ENCODE measurements at regions not wholly inside any gene's neighbourhood (a gene's known extent, or its start where the extent isn't known, plus 50 kb on each side); places are given as distances from the start of the nearest gene placed in this dataset.
"Not testable (repeated sequence)": the region's sequence is repeated elsewhere in the genome, so short reads cannot be mapped to it uniquely, and the experiment has no call there.

DNA sequence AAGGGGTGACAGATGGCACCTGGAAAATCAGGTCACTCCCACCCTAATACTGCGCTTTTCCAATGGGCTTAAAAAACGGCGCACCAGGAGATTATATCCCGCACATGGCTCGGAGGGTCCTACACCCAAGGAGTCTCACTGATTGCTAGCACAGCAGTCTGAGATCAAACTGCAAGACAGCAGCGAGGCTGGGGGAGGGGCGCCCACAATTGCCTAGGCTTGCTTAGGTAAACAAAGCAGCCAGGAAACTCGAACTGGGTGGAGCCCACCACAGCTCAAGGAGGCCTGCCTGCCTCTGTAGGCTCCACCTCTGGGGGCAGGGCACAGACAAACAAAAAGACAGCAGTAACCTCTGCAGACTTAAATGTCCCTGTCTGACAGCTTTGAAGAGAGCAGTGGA lies 205.7 kb upstream of the HTR1E start:
- not testable (repeated sequence) for DNase-seq (ENCODE audit: low spot score)

DNA sequence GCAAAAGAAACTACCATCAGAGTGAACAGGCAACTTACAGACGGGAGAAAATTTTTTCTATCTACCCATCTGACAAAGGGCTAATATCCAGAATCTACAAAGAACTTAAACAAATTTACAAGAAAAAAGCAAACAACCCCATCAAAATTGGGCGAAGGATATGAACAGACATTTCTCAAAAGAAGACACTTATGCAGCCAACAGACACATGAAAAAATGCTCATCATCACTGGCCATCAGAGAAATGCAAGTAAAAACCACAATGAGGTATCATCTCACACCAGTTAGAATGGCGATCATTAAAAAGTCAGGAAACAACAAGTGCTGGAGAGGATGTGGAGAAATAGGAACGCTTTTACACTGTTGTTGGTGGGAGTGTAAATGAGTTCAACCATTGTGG lies 206.6 kb upstream of the HTR1E start:
- DNase-seq (ENCODE audit: low spot score), result not testable (repeated sequence)

DNA sequence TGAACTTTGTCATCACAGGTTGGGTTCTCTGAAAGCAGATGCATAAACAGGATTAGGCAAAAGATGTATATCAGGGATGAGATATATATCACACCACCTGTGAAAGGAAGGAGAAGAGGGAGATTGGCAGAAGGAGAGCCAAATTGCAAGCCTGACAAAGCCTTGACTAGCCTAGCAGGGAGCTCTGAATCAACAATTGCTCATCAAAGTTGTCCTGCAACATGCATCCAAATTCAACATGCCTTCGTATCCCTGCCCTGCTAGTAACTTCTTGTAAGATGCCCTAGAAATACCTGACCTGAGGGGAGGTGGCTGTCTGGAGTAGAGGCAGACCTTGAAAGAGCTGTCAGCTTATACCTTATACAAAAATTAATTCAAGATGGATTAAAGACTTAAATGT lies 207.1 kb upstream of the HTR1E start:
- DNase-seq (ENCODE audit: low spot score), result no peak

DNA sequence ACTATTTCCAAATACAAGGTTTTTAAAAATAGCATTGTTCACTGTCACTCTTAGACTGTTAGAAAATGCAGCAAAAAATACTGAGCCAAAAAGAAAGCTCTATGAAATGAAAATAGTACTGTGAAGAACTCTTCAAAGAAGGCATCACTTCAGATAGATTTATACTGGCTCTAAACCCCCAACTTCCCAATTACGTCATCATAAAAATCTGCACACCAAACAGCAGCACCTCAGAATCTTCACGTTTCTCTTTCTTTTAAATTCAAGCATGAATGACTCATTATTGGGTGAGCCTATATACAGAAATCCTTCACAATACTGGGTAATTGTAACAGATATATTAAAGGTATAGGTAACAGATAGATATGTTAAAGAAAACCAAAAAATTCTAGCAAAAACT lies 208.4 kb upstream of the HTR1E start:
- DNase-seq (ENCODE audit: low spot score), result no peak

DNA sequence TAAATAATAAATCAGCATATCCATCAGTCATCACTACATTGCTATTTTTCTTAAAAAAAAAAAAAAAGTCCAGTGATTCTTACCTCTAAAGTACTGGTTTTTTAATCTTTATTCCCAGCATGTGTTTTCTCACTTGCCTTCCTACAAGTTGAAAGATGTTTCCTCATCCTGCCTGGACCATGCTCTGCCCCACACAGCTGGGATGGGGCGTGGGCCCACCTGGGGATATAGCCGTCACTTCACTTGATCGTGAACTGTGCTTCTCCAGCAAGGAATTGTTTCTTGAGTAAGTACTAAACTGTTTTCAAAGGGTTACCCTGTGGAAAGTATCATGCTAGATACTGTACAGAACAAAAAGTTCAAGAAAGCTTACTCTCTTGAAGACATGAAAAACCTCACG lies 212.6 kb upstream of the HTR1E start:
- DNase-seq (ENCODE audit: low spot score), result no peak

DNA sequence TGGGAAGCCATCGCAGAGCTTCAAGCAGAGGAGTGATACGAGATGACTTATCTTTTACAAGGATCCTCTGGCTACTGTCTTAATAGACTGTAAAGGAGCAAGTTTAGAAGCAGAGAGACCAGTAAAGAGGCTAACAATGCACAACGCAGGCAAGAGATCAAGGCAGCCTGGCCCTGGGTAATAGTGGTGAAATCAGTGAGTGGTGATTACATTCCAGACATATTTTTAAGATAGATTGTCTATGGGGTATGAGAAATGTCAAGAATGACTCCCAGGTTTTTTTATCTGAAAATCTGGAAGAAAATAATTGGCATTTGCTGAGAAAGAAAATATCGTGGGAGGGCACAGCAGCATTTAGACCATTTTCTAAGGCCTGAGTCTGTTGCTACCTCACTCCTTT lies 213.6 kb upstream of the HTR1E start:
- DNase-seq (ENCODE audit: low spot score), result no peak

DNA sequence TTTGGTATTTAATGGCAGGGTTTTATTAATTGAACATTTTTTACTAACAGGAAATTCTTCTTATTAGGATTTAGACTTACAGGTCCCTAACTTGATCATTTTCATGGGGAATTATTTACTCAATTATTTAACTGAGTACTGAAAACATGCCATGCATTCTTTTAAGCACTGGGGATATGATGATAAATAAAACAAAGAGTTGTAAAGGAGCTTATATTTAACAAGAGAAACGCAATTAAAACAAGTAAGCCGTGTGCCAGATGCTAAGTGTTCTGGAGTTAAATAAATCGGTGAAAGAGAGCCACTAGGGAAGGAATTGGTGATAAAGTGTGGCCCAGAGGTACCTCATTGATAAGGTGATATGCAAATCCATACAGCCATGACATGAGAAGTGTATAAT lies 214.2 kb upstream of the HTR1E start:
- DNase-seq (ENCODE audit: low spot score), result no peak

DNA sequence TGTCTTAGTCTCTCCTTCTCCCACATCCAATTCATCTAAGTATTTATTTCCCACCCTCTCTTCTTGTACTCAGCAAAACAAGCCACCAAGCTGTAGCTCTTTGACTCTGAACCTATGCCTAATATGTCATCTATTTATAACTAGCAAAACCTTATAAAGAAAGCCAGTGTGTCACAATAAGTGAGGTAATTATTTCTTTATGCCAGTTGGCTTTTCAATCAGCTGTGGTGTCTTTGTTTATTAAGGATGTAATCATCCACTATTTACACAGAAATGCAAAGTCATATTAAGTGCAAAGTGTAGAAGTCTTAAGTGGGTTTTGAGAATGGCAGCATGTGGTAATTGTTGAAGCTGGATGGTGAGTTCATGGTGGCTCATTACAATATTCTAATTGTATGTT lies 215.2 kb upstream of the HTR1E start:
- DNase-seq (ENCODE audit: low spot score), result no peak

DNA sequence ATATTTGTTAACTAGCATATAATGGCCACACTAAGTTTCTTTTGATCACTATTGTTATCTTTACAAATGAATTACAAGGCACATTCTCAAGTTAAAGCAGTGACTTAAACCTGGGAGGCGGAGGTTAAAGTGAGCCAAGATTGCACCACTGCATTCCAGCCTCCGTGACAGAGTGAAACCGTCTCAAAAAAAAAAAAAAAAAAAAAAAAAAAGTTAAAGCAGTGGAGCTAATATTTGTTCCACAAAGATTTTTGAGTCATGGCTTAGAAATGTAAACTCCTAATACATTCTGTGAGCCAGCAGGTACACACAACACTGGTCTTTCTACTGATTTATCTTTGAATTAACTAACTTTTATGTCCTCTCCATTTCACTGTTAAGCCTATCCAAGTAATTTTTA lies 221.7 kb upstream of the HTR1E start:
- DNase-seq (ENCODE audit: low spot score), result no peak

DNA sequence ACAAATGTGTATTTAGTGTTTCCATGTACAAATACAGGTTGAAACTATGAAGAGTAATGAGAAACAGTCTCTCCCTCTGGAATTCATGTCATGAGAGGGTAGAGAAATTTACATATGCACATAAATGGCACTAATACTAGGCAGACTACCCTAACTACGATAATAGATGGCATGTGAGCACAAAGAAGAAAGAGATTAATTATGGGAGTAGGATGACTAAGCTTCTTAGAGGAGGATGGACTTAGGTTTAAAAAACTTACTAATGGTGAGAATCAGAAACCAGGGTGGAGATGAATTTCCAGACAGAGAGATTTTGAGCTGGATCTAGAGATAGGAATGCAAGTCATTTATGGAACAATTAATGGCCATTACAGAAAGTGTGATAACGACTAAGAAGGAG lies 225.3 kb upstream of the HTR1E start:
- DNase-seq (ENCODE audit: low spot score), result no peak

DNA sequence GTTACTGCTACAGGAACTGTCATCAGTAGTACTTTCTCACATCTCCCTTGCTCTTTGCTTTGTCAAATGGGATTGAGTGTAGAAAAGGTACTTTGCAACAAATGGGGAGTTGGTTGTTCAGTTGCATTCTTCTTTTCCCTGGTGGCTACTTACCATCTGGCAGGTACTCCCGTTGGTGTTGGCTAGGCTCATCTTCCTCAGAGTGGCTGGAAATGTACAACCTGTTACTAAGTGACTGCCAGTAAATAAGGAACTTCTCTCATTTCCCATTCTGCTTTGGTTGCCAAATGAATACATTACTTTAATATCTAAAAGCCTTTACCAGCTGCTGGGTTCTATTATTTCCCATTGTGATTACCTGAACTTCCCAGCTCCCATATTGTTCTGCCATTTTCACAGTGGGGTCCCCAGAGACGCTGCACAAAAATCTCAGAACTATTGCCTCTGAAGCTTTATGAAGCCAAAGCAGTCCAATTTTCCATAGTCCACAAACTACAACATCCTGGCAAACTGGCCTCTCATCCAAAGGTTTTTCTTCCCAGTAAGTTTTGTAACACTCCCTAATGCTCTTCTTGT lies 229.7 kb upstream of the HTR1E start:
- no peak for DNase-seq (ENCODE audit: low spot score)

DNA sequence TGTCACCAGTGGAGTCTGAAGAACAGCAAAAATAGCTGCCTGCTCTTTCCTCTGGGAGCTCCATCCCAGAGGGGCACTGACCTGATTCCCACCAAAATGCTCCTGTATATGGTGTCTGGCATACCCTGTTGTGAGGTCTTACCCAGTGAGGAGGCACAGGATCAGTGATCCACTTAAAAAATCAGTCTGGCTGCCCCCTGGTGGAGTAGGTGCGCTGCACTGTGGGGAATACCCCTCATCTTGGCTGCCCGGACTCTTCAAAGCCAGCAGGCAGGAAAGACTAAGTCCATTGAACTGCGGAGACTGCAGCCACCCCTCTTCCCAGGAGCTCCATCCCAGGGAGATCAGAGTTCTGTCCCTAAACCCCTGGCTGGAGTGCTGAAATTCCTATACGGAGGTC lies 230.9 kb upstream of the HTR1E start:
- no peak for DNase-seq (ENCODE audit: low spot score)

DNA sequence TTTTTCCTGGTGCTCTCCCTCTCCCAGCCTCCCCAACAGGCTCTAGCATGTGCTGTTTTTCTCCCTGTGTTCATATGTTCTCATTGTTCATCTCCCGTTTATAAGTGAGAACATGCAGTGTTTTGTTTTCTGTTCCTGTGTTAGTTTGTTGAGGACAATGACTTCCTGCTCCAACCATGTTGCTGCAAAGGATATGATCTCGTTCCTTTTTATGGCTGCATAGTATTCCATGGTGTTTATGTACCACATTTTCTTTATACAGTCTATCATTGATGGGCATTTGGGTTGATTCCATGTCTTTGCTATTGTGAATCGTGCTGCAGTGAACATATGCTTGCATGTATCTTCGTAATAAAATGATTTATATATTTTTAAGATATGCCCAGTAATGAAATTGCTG lies 236.1 kb upstream of the HTR1E start:
- DNase-seq (ENCODE audit: low spot score), result not testable (repeated sequence)

DNA sequence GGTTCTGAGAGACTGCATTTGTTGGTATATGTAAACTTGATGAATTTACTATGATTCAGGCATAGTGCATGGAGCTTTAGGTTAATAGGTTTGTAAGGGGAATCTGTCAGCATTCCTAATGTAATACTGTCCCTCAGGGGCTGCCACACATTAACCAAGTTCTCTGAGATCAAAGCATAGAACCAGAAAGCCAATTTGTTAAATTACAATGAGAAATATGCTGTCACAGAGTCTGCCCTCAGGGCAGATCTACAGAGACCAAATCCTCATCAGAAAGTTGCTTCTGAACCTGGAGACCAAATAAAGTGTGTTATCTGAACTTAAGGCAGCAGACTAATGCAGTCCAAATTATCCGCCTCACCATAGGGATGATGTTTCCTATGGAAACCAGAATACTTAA lies 250.8 kb upstream of the HTR1E start:
- no peak for DNase-seq (ENCODE audit: low spot score)

DNA sequence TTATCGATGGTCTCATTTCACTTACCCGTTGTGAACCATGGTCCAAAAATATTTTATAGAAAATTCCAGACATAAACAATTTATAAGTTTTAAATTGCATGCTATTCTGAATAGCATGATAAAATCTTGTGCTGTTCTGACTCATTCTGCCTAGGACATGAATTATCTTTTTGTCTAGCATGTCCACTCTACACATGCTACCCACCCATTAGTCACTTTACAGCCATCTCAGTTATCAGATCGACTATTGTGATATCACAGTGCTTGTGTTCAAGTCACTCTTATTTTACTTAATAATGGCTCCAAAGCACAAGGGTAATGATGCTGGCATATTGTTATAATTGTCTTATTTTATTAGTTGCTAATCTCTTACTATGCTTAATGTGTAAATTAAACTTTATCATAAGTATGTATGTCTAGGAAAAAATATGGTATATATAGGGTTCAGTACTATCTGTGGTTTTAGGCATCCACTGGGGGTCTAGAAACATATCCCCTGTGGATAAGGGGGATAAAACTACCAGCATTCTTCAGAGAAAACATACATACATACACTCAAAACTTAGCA lies 252.0 kb upstream of the HTR1E start:
- DNase-seq (ENCODE audit: low spot score), result no peak

DNA sequence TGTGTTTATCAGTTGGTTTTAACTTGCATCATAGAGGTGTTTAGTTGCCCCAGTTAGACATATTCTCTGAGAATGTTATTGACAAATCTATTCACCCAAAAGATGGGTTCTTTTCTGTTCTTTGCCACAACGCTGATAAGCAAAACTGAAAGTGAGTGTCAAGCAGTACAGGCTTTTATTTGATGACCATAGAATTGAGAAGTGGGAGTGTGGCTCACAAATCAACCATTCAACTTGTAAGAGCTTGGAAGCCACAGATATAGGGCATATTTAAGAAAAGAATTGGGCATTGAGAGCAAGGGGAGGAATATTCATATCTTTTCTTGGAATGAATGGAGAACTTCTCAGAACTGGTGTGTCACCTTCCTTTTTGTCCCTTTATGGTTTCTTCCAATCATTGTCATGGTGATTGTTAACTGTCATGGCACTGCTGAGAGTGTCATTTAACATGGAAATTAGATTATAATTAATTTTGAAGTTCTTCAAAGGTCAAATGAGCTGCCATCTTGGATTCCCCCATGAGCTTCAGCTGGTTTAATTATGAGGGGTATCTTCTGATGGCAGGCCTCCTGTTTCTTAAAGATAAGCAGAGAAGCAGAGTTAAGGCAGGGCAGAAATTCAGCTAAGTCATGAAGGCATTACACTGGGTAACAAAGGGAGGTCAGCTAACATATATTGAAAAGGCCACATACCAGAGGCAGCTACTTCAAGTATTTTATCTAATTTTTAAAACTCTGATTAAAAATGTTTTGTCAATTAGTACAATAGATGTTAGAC lies 254.0 kb upstream of the HTR1E start:
- DNase-seq (ENCODE audit: low spot score), result no peak

DNA sequence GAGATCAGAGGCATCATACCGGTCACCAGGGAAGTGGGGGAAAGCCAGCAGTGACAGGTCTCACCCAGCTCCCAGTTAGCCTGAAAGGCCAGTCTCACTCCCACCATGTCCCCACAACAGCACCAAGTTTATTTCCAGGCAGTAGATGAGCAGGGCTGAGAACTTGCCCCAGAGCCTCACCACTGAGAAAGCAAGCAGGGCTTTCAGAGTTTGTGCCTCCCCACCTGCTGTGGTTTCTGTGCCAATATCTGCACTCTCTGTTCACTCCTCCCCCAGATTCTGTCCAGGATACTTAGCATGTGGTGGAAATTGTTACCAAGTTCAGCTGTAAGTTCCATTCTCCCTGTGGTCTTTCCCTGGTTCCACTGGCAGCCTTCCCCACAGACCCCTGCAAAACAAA lies 255.0 kb upstream of the HTR1E start:
- DNase-seq (ENCODE audit: low spot score), result no peak

DNA sequence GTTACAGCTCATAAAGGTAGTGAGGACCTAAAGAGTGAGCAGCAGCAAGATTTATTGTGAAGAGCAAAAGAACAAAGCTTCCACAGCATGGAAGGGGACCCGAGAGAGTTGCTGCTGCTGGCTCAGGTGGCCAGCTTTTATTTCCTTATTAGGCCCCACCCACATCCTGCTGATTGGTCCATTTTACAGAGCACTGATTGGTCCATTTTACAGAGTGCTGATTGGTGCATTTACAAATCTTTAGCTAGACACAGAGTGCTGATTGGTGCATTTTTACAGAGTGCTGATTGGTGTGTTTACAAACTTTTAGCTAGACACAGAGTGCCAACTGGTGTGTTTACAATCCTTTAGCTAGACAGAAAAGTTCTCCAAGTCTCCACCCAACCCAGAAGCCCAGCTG lies 256.2 kb upstream of the HTR1E start:
- DNase-seq (ENCODE audit: low spot score), result not testable (repeated sequence)

DNA sequence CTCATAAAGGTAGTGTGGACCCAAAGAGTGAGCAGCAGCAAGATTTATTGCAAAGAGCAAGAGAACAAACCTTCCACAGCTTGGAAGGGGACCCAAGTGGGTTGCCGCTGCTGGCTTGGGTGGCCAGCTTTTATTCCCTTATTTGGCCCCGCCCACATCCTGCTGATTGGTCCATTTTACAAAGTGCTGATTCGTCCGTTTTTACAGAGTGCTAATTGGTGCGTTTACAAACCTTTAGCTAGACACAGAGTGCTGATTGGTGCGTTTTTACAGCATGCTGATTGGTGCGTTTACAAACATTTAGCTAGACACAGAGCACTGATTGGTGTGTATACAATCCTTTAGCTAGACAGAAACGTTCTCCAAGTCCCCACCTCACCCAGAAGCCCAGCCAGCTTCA lies 265.2 kb upstream of the HTR1E start:
- not testable (repeated sequence) for DNase-seq (ENCODE audit: low spot score)

DNA sequence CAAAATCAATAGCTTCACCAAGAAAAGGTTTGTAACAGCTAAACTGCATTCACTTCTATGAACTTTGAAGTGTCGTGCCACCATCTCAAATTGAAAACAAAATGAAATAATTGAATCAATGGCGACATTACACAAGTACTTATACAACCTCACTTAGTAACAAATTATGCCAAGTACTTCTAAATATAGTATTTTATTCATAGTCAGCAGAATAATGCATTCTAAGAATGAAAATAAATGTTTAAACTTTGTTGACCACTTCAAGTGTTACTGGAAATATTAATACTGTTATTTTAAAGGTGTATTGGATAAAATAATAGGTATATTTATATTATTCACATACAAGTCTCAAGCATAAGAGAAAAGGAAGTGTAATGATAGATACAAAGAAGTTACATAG lies 280.1 kb upstream of the HTR1E start:
- no peak for DNase-seq (ENCODE audit: low spot score)

DNA sequence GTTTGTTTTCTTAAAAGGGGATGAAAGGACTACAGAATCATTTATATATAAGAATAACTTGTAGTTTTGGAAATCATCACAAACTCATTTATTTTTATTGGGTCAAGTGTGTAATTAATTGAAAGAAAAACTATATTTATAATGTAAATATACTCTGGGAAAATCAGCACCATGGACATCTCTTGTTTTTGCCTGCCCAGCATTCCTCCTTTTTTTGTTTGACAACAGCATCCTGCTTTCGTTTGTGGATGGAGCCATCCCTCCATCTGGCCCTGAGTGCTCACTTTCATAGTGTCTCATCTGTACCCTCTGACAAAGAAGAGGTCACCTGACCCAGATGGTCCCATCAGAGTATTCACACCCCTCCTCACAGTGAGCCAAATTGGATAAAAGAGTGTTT lies 308.2 kb upstream of the HTR1E start:
- no peak for DNase-seq (ENCODE audit: low spot score)

DNA sequence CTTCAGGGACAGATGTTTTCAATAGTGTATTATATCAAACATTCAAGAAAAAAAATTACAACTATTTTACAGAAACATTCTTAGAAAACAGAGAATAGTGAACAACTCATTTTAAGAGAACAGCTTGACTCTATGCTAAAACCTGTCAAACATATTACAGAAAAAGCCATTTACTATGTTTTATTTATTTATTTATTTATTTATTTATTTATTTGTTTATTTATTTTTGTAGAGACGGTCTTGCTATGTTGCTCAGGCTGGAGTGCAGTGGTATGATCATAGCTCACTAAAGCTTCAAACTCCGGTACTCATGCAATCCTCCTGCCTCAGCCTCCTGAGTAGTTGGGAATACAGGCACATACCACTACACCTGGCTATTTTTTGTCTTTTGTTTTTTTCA lies 317.9 kb upstream of the HTR1E start:
- DNase-seq (ENCODE audit: low spot score), result no peak

DNA sequence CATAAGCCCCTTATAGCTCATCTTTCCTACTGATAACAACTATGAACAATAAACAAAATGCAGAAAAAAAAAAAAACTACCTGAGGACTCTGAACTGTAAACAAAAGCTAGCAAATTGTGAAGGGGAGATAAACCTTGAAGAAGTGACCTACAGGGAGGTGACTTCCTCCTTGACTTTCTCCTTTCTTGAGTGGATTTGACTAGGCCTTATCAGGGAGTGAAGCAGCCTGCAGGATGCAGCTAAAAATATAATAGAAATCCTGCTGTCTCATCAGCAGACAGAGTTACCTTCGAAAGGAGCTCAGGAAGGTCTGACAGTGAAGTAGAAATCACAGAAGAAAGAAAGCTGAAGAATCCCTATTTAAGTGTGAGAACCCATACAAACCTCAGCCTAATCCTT lies 322.0 kb upstream of the HTR1E start:
- DNase-seq (ENCODE audit: low spot score), result no peak
